HepG2 (cell line): ENCODE measurements at regions not wholly inside any gene's neighbourhood (a gene's known extent, or its start where the extent isn't known, plus 50 kb on each side); places are given as distances from the start of the nearest gene placed in this dataset.

Experiments
- AKNA ChIP-seq: sonication (generic); formaldehyde crosslinking; IDR thresholded peaks from 2 replicates; pipeline ENCODE4 v1.4.0; 2020; ENCODE audit warnings: missing genetic modification reagents, borderline replicate concordance
- KDM3A ChIP-seq: IDR thresholded peaks from 2 replicates; pipeline ENCODE4 v1.6.1; 2018; ENCODE audit warnings: low read depth, missing compliant biosample characterization
- MBNL3 ChIP-seq: fragments of 250-450 bp; sonication (Bioruptor Pico); conservative IDR thresholded peaks from 2 replicates; pipeline ENCODE4 v1.8.0; 2022; ENCODE audit warnings: mild to moderate bottlenecking, inconsistent platforms
- MLXIP ChIP-seq: sonication (generic); formaldehyde crosslinking; IDR thresholded peaks from 2 replicates; pipeline ENCODE4 v1.9.0; 2021; ENCODE audit warnings: missing genetic modification reagents, borderline replicate concordance
- NFIC ChIP-seq: IDR thresholded peaks from 2 replicates; pipeline ENCODE4 v1.6.1; 2012; ENCODE audit warnings: mild to moderate bottlenecking, low read length, inconsistent platforms
- SOX13 ChIP-seq, 3 experiments: fragments of 450-650 bp in 1 of 3; sonication (generic) in 1 of 3; formaldehyde crosslinking in 1 of 3; IDR thresholded peaks in 2 of 3; conservative IDR thresholded peaks in 1 of 3; 2 replicates each; pipeline versions ENCODE4 v1.5.0 to v1.6.1; 2016 to 2020; ENCODE audit warnings: antibody characterized with exemption in 1 of 3, mild to moderate bottlenecking in 1 of 3, missing compliant biosample characterization in 1 of 3, missing genetic modification reagents in 1 of 3, moderate library complexity in 1 of 3
- SYNCRIP ChIP-seq: fragments of 200-400 bp; formaldehyde crosslinking; IDR thresholded peaks from 2 replicates; pipeline ENCODE4 v1.6.1; 2018; ENCODE audit warnings: mild to moderate bottlenecking, low read depth, low read length; ENCODE audit not compliant: insufficient read depth
- ZBTB1 ChIP-seq: sonication (generic); formaldehyde crosslinking; IDR thresholded peaks from 2 replicates; pipeline ENCODE4 v1.4.0; 2020; ENCODE audit warnings: missing genetic modification reagents, borderline replicate concordance
- ZFP36L2 ChIP-seq: sonication (generic); formaldehyde crosslinking; IDR thresholded peaks from 2 replicates; pipeline ENCODE4 v1.4.0; 2020; ENCODE audit warnings: missing genetic modification reagents
- ZFP62 ChIP-seq: sonication (generic); formaldehyde crosslinking; IDR thresholded peaks from 2 replicates; pipeline ENCODE4 v1.4.0; 2020; ENCODE audit warnings: missing genetic modification reagents
- ZNF275 ChIP-seq: sonication (generic); formaldehyde crosslinking; IDR thresholded peaks from 2 replicates; pipeline ENCODE4 v1.8.0; 2022; ENCODE audit warnings: missing genetic modification reagents, mild to moderate bottlenecking, inconsistent platforms, borderline replicate concordance
- ZNF496 ChIP-seq: sonication (generic); formaldehyde crosslinking; IDR thresholded peaks from 2 replicates; pipeline ENCODE4 v1.8.1; 2023; ENCODE audit warnings: mild to moderate bottlenecking, moderate library complexity, missing genetic modification reagents; ENCODE audit not compliant: insufficient replicate concordance
- ZNF512B ChIP-seq: sonication (generic); formaldehyde crosslinking; IDR thresholded peaks from 2 replicates; pipeline ENCODE4 v1.5.1; 2020; ENCODE audit warnings: missing genetic modification reagents, mild to moderate bottlenecking, borderline replicate concordance
- ZNF572 ChIP-seq: sonication (generic); formaldehyde crosslinking; IDR thresholded peaks from 2 replicates; pipeline ENCODE4 v1.5.1; 2020; ENCODE audit warnings: mild to moderate bottlenecking, missing genetic modification reagents

GRCh38 chr1:84083307-84083706 is 60.8 kb upstream of the PRKACB start (continued):
- no peak for TF ChIP-seq AKNA (CRISPR knock-in tag)
- TF ChIP-seq ZFP36L2 (CRISPR knock-in tag): no peak
- no peak for TF ChIP-seq SOX13 (IDR thresholded peaks at IDR 0.05)
- TF ChIP-seq SOX13 (CRISPR knock-in tag; conservative IDR thresholded peaks at IDR 0.05 in 1 of 2, IDR thresholded peaks at IDR 0.05 in 1 of 2): no peak
- TF ChIP-seq ZNF572 (CRISPR knock-in tag): no peak
- no peak for TF ChIP-seq NFIC
- no peak for TF ChIP-seq ZNF512B (CRISPR knock-in tag)
- no peak for TF ChIP-seq ZNF275 (CRISPR knock-in tag)
- TF ChIP-seq MLXIP: no peak
- TF ChIP-seq MBNL3 (CRISPR knock-in tag): no peak
- TF ChIP-seq ZNF496 (CRISPR knock-in tag): no peak
- no peak for TF ChIP-seq ZFP62 (CRISPR knock-in tag)
- no peak for TF ChIP-seq ZBTB1 (CRISPR knock-in tag)
- no peak for TF ChIP-seq KDM3A (CRISPR knock-in tag)
- TF ChIP-seq SYNCRIP: no peak
- TF ChIP-seq, all 625 proteins: peak for 0
